SK-N-SH treated with all-trans-retinoic acid at 6 μM for 48 hours (cell line): ENCODE measurements at regions not wholly inside any gene's neighbourhood (a gene's known extent, or its start where the extent isn't known, plus 50 kb on each side); places are given as distances from the start of the nearest gene placed in this dataset.
A peak's percentile ranks its signal among the peaks of the same experiment; 100 is the strongest.

Experiments
- ATAC-seq: fragments of 200-7000 bp; cut with Tn5 transposase; 3 replicates; pipeline ENCODE4 v1.9.1; 2020; ENCODE audit warnings: mild to moderate bottlenecking, moderate library complexity
- ARNTL ChIP-seq: fragments of 450-650 bp; formaldehyde crosslinking; IDR thresholded peaks from 2 replicates; pipeline ENCODE4 v1.5.0; 2020; ENCODE audit warnings: low read depth, mild to moderate bottlenecking, moderate library complexity, borderline replicate concordance
- BACH2 ChIP-seq: fragments of 250-450 bp; sonication (Bioruptor Pico); IDR thresholded peaks from 2 replicates; pipeline ENCODE4 v1.9.0; 2021; ENCODE audit warnings: mild to moderate bottlenecking, borderline replicate concordance
- ESRRG ChIP-seq: fragments of 250-450 bp; sonication (Bioruptor Pico); IDR thresholded peaks from 2 replicates; pipeline ENCODE4 v1.6.1; 2021; ENCODE audit warnings: mild to moderate bottlenecking
- GLIS3 ChIP-seq: fragments of 250-450 bp; sonication (Bioruptor Pico); IDR thresholded peaks from 2 replicates; pipeline ENCODE4 v1.5.0; 2020; ENCODE audit warnings: mild to moderate bottlenecking, moderate library complexity
- ISL1 ChIP-seq: fragments of 250-450 bp; sonication (Bioruptor Pico); IDR thresholded peaks from 2 replicates; pipeline ENCODE4 v2.1.2; 2022; ENCODE audit warnings: mild to moderate bottlenecking, moderate library complexity
- OSR1 ChIP-seq: fragments of 250-450 bp; sonication (Bioruptor Pico); IDR thresholded peaks from 2 replicates; pipeline ENCODE4 v1.8.0; 2022; ENCODE audit warnings: moderate library complexity, mild to moderate bottlenecking, inconsistent platforms
- PPARA ChIP-seq: fragments of 250-450 bp; sonication (Bioruptor Pico); IDR thresholded peaks from 2 replicates; pipeline ENCODE4 v1.5.0; 2020; ENCODE audit warnings: mild to moderate bottlenecking, borderline replicate concordance
- RARB ChIP-seq: fragments of 250-450 bp; sonication (Bioruptor Pico); IDR thresholded peaks from 2 replicates; pipeline ENCODE4 v1.8.0; 2021; ENCODE audit warnings: mild to moderate bottlenecking, moderate library complexity
- TCF4 ChIP-seq: fragments of 250-450 bp; sonication (Bioruptor Pico); IDR thresholded peaks from 2 replicates; pipeline ENCODE4 v1.8.0; 2021; ENCODE audit warnings: mild to moderate bottlenecking, moderate library complexity, borderline replicate concordance
- ZC3H10 ChIP-seq: fragments of 250-450 bp; sonication (Bioruptor Pico); IDR thresholded peaks from 2 replicates; pipeline ENCODE4 v1.5.1; 2021; ENCODE audit warnings: mild to moderate bottlenecking, moderate library complexity
- ZFP3 ChIP-seq: fragments of 250-450 bp; sonication (Bioruptor Pico); IDR thresholded peaks from 2 replicates; pipeline ENCODE4 v1.5.0; 2020; ENCODE audit warnings: mild to moderate bottlenecking, moderate library complexity
- ZFP30 ChIP-seq: fragments of 450-650 bp; formaldehyde crosslinking; IDR thresholded peaks from 2 replicates; pipeline ENCODE4 v1.5.0; 2022; ENCODE audit warnings: mild to moderate bottlenecking, moderate library complexity
- ZNF565 ChIP-seq: fragments of 450-650 bp; formaldehyde crosslinking; conservative IDR thresholded peaks from 2 replicates; pipeline ENCODE4 v1.5.0; 2020; ENCODE audit warnings: low read depth, mild to moderate bottlenecking, moderate library complexity
- ZNF70 ChIP-seq: fragments of 450-650 bp; formaldehyde crosslinking; IDR thresholded peaks from 2 replicates; pipeline ENCODE4 v1.5.0; 2020; ENCODE audit warnings: mild to moderate bottlenecking, moderate library complexity
- ZNF8 ChIP-seq: fragments of 450-650 bp; formaldehyde crosslinking; IDR thresholded peaks from 2 replicates; pipeline ENCODE4 v1.5.0; 2020; ENCODE audit warnings: mild to moderate bottlenecking, moderate library complexity
- TF ChIP-seq, protein P1 (sequence below): fragments of 250-450 bp; sonication (Bioruptor Pico); IDR thresholded peaks from 2 replicates; pipeline ENCODE4 v1.8.0; 2020; ENCODE audit warnings: mild to moderate bottlenecking, moderate library complexity, borderline replicate concordance
- TF ChIP-seq, protein P2 (sequence below): fragments of 250-450 bp; sonication (Bioruptor Pico); IDR thresholded peaks from 2 replicates; pipeline ENCODE4 v1.5.1; 2021; ENCODE audit warnings: mild to moderate bottlenecking, moderate library complexity
- TF ChIP-seq, protein P3 (sequence below): fragments of 250-450 bp; sonication (Bioruptor Pico); IDR thresholded peaks from 2 replicates; pipeline ENCODE4 v1.8.0; 2021; ENCODE audit warnings: low read depth, mild to moderate bottlenecking, moderate library complexity, borderline replicate concordance
- TF ChIP-seq, protein P4 (sequence below): fragments of 250-450 bp; sonication (Bioruptor Pico); IDR thresholded peaks from 2 replicates; pipeline ENCODE4 v1.5.1; 2020; ENCODE audit warnings: low read depth, mild to moderate bottlenecking, moderate library complexity

DNA sequence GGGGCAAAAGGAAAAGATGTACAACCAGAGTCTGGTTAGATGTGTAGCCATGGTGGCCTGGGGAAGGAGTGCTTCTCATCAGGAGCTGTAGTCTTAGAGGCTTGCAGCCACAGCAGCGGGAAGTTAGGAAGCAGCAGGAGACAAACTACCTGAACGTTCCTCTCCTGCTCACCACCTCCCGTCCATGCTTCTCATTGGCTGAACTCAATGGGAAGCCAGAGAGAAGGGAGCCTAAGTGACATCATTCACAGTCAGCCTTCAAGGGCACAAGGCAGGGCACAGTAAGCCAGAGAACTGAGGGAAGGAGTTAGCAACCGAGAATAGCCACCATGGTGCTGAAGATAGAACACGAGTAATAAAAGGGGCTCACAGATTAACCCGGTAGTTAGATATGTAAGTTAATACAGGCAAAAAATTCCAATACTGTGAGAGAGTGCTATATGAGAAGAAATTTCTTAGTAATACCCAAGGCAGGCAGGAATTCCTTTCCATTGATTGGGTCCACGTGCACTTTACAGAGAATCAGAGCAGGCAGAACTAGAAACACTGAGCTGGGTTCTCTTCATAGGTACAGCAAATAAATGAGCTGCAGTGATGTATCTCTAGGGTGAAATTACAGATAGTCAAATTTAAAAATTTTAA lies 391.5 kb upstream of the DACH1 start (continued):
- TF ChIP-seq, protein P1, sequence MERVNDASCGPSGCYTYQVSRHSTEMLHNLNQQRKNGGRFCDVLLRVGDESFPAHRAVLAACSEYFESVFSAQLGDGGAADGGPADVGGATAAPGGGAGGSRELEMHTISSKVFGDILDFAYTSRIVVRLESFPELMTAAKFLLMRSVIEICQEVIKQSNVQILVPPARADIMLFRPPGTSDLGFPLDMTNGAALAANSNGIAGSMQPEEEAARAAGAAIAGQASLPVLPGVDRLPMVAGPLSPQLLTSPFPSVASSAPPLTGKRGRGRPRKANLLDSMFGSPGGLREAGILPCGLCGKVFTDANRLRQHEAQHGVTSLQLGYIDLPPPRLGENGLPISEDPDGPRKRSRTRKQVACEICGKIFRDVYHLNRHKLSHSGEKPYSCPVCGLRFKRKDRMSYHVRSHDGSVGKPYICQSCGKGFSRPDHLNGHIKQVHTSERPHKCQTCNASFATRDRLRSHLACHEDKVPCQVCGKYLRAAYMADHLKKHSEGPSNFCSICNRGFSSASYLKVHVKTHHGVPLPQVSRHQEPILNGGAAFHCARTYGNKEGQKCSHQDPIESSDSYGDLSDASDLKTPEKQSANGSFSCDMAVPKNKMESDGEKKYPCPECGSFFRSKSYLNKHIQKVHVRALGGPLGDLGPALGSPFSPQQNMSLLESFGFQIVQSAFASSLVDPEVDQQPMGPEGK = no peak
- TF ChIP-seq, protein P2, sequence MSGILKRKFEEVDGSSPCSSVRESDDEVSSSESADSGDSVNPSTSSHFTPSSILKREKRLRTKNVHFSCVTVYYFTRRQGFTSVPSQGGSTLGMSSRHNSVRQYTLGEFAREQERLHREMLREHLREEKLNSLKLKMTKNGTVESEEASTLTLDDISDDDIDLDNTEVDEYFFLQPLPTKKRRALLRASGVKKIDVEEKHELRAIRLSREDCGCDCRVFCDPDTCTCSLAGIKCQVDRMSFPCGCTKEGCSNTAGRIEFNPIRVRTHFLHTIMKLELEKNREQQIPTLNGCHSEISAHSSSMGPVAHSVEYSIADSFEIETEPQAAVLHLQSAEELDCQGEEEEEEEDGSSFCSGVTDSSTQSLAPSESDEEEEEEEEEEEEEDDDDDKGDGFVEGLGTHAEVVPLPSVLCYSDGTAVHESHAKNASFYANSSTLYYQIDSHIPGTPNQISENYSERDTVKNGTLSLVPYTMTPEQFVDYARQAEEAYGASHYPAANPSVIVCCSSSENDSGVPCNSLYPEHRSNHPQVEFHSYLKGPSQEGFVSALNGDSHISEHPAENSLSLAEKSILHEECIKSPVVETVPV (CRISPR knock-in tag) = no peak
- TF ChIP-seq ZNF565 (CRISPR knock-in tag) = no peak

DNA sequence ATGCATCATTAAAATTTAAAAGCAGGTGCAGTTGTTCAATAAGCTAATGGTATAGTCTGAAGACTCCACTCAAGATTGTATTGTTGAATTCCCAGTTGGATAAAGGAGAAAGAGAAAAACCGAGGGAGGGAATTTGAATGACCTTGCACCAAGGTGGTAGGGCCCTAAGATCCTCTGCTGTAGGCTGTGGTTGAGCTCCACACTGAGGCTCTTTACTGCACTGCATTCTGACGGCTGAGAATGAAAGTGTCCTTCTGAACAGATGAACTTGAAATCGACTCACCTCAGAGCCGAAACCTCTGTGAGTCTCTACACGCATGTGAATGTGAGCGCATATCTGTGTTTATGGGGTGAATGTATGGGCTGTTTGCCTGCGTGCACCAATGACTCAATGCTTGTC lies 388.9 kb upstream of the DACH1 start:
- ATAC-seq = peak; percentile 98
- TF ChIP-seq ARNTL (CRISPR knock-in tag) (no peak), ZNF565 (CRISPR knock-in tag) (no peak), ZC3H10 (CRISPR knock-in tag) (no peak), RARB (CRISPR knock-in tag) (no peak), ZFP3 (CRISPR knock-in tag) (no peak), GLIS3 (CRISPR knock-in tag) (no peak), OSR1 (CRISPR knock-in tag) (no peak), ZNF70 (CRISPR knock-in tag) (no peak), ISL1 (CRISPR knock-in tag) (no peak), PPARA (CRISPR knock-in tag) (no peak), TCF4 (CRISPR knock-in tag) (no peak)
- TF ChIP-seq, protein P3, sequence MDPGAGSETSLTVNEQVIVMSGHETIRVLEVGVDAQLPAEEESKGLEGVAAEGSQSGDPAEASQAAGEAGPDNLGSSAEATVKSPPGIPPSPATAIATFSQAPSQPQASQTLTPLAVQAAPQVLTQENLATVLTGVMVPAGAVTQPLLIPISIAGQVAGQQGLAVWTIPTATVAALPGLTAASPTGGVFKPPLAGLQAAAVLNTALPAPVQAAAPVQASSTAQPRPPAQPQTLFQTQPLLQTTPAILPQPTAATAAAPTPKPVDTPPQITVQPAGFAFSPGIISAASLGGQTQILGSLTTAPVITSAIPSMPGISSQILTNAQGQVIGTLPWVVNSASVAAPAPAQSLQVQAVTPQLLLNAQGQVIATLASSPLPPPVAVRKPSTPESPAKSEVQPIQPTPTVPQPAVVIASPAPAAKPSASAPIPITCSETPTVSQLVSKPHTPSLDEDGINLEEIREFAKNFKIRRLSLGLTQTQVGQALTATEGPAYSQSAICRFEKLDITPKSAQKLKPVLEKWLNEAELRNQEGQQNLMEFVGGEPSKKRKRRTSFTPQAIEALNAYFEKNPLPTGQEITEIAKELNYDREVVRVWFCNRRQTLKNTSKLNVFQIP = no peak
- TF ChIP-seq, protein P1 = no peak

DNA sequence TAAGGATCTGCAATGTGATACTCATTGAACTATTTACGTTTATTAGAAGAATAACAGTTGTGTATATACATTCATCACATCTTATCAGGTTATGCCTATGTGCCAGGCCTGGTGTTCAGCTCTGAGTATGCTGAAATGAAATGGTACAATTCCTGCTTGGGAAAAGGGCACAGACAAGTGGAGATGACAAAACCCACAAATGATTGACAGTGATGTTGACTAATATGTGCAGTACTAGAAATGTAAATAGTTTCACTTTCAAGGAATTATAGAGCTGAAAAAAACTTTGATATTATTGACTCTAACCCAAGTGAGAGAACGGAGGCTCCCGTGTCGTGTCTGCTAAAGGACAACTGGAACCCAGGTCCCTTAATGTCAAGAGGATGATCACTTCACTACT lies 386.8 kb upstream of the DACH1 start:
- ATAC-seq = no peak
- TF ChIP-seq OSR1 (CRISPR knock-in tag) = no peak
- TF ChIP-seq GLIS3 (CRISPR knock-in tag) = no peak
- TF ChIP-seq ZFP30 = no peak
- no peak for TF ChIP-seq ZFP3 (CRISPR knock-in tag)
- TF ChIP-seq ZNF8 (CRISPR knock-in tag) = no peak
- no peak for TF ChIP-seq PPARA (CRISPR knock-in tag)
- no peak for TF ChIP-seq ISL1 (CRISPR knock-in tag)
- TF ChIP-seq ESRRG (CRISPR knock-in tag) = no peak
- TF ChIP-seq, protein P3 = no peak
- TF ChIP-seq, protein P4, sequence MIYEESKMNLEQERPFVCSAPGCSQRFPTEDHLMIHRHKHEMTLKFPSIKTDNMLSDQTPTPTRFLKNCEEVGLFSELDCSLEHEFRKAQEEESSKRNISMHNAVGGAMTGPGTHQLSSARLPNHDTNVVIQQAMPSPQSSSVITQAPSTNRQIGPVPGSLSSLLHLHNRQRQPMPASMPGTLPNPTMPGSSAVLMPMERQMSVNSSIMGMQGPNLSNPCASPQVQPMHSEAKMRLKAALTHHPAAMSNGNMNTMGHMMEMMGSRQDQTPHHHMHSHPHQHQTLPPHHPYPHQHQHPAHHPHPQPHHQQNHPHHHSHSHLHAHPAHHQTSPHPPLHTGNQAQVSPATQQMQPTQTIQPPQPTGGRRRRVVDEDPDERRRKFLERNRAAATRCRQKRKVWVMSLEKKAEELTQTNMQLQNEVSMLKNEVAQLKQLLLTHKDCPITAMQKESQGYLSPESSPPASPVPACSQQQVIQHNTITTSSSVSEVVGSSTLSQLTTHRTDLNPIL = no peak
- TF ChIP-seq ZC3H10 (CRISPR knock-in tag) = no peak
- no peak for TF ChIP-seq BACH2 (CRISPR knock-in tag)
- TF ChIP-seq, protein P2 (CRISPR knock-in tag) = no peak
